HG03280 (cell line): ENCODE measurements at regions not wholly inside any gene's neighbourhood (a gene's known extent, or its start where the extent isn't known, plus 50 kb on each side); places are given as distances from the start of the nearest gene placed in this dataset.

ENCODE experiments used
- ATAC-seq: cut with Tn5 transposase; IDR thresholded peaks from one replicate; pipeline ENCODE4 v1.9.1; 2021; ENCODE audit warnings: mild to moderate bottlenecking, moderate library complexity; ENCODE audit not compliant: unreplicated experiment

DNA sequence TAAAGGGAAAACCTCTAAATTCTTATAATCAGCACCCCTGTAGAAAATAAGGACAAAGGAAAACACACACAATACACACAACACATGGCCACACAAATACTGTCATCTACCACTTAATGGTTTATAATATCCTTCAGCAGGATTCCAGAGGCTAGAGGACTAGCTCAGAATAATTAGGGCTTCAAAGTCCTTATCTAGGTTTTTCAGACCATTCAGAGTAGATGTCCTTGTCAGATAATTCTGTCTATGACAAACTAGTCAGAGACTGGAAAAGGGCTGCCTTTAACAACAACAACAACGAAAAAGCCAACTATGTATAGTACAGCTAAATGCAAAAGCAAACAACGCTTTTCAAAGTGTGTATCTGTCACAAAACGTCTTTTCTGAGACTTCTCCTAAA is 456.5 kb upstream of the CNTN5 start:
- no peak for ATAC-seq

DNA sequence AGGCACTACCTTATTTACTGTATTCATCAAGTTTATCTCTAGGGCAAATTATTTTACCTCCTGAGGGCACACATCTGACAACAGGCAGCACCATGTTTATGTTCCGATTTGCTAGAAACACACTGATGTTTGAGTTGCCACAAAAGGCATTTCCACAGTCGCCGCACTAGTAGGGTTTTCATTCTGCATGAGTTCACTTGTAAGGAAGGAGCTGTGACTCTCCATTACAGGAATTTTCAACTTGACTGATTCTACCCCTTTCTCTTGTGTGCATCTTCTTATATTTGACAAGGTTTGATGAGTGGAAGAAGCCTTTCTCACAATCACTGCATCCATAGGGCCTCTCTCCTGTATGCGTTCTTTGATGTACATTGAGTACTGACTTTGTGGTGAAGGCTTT is 455.9 kb upstream of the CNTN5 start:
- ATAC-seq, result no peak

- no peak for ATAC-seq
Observed at GRCh38 chr11:98565311-98565710, 455.4 kb upstream of the CNTN5 start.

GRCh38 chr11:98566978-98567377 is 453.8 kb upstream of the CNTN5 start:
- no peak for ATAC-seq

- ATAC-seq, result no peak
Observed at GRCh38 chr11:98568013-98568412, 452.7 kb upstream of the CNTN5 start.

DNA sequence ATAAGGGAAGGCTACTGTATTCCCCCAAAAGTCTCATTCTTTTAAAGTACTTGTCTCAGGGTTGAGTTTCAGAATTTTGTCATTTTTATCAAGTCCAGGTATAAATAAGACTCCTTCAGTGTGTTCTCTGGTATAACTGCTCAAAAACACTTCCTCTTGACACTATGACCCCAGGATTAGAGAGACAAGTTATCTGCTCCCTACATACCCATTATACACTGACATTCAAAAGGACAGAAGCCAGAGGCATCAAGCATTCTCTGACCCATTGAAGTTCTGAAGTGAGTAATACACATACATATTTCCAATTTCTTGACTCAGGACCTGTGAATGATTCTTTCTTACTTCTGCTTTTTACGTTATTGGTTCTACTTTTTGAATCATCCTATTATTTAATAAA is 447.8 kb upstream of the CNTN5 start:
- no peak for ATAC-seq

- ATAC-seq, result no peak
Observed at GRCh38 chr11:98587884-98588283, 432.9 kb upstream of the CNTN5 start.

- ATAC-seq, result no peak
Observed at GRCh38 chr11:98589967-98590366, 430.8 kb upstream of the CNTN5 start.

GRCh38 chr11:98600103-98600502 is 420.6 kb upstream of the CNTN5 start:
- no peak for ATAC-seq

DNA sequence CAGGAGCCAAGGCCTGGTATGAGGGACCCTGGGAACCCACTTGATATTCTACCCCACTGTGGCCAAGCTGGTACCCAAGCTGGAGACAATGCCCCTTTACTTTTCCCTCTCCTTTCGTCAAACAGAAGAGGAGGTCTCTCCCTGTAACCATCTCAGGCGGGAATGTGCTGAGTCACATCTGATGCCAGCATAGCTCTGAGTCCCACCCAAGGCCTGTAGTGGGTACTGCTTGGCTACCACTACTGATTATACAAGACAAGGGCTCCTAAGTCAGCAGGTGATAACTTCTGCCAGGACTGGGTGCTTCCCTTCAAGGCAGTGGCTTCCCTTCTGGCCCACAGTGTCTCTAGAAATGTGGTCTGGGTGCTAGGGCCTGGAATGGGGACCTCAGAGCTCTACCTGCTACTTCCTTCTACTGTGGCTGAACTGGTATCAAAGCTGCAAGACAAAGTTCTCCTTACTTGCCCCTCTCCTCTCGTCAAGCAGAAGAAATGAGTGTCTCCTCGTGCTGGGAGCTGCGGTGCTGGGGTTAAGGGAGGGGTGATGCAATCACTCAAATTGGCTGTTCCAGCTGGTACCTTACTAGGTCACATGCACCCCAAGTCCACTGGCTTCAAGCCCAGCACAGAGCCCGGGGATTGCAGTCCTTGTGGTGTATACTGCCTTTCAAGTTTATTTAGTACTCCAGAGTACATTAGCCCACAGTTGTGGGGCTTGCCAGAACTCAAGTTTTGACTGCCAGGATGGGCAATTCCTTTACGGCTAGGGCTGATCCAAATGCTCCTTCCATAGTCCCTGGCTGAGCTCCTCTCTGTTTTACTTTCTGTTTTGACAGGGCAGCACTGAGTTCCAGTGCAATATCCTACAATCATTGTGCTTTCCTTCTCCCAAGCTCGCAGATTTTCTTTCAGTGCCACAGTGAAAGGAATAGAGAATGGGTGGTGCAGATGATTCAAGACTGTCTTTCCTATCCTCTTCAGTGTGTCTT is 419.7 kb upstream of the CNTN5 start:
- ATAC-seq, result no peak

DNA sequence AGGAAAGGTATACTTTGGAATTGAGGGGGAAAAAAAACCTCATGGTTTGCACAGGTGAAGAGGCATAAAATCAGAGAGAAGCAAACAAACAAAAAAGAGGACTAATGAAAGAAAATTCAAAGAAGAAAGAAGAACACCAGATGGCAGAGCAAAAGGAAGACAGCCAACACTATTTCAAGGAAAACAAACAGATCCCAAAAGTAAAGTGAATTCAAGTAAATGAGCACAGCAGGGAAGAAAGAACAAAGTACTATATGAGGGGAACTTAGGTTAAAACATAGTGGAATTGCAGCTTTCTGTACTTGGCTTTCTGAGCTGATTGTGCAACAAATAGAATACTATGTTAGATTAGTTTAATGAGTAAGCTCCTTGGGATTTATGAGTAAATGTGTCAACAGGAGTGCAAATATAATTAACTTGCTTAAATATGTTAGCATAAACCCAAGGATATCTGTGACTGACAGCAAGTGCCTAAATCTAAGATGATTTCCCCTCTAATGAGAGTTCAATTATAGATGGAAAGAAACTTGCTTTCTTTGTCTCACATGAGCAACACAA is 404.6 kb upstream of the CNTN5 start:
- ATAC-seq, result no peak

GRCh38 chr11:98621767-98622166 is 399.0 kb upstream of the CNTN5 start:
- ATAC-seq, result no peak

- no peak for ATAC-seq
Observed at GRCh38 chr11:98625526-98625925, 395.2 kb upstream of the CNTN5 start.

- ATAC-seq, result no peak
Observed at GRCh38 chr11:98630736-98631135, 390.0 kb upstream of the CNTN5 start.

DNA sequence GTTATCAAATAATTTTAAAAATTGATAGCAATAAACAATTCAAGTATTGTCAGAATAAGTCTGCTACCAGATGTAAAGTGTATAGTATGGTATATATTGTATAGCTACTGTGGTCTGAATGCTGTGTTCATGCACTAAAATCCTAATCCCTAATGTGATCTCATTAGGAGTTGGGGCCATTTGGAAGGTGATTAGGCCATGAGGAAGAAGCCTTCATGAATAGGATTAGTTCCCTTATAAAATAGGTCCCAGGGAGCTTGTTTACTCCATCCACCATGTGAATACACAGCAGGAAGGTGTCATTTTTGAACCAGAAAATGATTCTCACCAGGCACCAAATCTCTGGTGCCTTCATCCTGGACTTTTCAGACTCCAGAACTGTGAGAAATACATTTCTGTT is 363.0 kb upstream of the CNTN5 start:
- no peak for ATAC-seq

- ATAC-seq, result no peak
Observed at GRCh38 chr11:98659431-98659830, 361.3 kb upstream of the CNTN5 start.

DNA sequence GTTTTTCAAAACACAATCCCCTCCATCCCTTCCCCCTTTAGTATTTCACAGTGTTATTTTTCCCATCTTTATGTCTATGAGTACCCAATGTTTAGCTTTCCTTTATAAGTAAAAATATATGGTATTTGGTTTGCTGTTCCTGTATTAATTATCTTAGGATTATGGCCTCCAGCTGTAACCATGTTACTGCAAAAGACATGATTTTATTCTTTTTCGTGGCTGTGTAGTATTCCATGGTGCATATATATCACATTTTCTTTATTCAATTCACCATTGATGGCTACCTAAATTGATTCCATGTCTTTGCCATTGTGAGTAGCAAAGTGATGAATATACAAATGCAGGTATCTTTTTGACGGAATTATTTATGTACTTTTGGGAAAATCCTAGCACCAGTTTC is 346.4 kb upstream of the CNTN5 start:
- ATAC-seq, result no peak

- no peak for ATAC-seq
Observed at GRCh38 chr11:98679673-98680072, 341.1 kb upstream of the CNTN5 start.

DNA sequence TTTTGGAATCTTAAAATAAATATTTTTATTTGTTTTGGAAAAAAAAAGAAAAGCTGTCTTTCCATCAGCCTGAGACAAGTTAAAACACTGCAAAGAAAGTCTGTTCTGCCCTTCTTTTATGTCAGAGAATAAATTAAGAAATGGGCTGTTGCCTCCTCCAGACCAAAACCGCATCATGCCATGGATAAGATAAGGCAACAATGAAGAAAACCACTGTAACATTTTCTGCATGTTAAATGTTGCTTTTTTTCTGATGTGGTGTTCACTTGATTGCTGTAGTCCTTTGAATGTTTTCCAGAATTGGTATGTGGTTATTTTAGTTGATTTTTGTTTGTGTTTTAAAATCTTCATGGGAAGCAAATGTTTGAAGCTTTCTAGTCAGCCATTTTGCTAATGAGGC is 319.2 kb upstream of the CNTN5 start:
- no peak for ATAC-seq

GRCh38 chr11:98703779-98704556 is 316.8 kb upstream of the CNTN5 start:
- no peak for ATAC-seq

GRCh38 chr11:98710026-98710425 is 310.7 kb upstream of the CNTN5 start:
- ATAC-seq, result no peak

GRCh38 chr11:98710986-98711385 is 309.8 kb upstream of the CNTN5 start:
- no peak for ATAC-seq
